ENCODE measurements at regions not wholly inside any gene's neighbourhood (a gene's known extent, or its start where the extent isn't known, plus 50 kb on each side); places are given as distances from the start of the nearest gene placed in this dataset.

GRCh38 chr12:74816398-74817175, 279.0 kb downstream of the ATXN7L3B start:
- DNase-seq (ENCODE audit: low spot score): no peak

- no peak for DNase-seq (ENCODE audit: low spot score)
These were observed 279.9 kb downstream of the ATXN7L3B start for GRCh38 chr12:74817499-74817898.

DNA sequence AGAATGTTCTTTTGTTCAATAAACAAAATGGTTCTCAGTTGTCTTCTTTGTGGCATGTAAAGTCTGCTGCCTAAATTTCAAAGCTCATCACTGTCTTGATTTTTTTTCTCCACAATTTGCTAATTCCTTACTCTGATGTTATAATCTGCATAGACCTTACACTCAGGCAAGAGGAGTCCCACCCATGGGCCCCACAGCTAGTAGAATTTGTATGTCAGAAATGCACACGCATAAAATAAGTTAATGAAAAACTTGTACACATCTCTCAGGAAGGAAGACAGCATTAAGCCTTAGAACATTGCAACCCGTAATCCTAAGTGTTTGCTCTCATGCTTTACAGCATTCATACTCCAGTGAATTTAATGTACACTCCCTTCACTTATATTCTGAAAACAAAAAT, 280.8 kb downstream of the ATXN7L3B start:
- DNase-seq (ENCODE audit: low spot score): no peak

DNA sequence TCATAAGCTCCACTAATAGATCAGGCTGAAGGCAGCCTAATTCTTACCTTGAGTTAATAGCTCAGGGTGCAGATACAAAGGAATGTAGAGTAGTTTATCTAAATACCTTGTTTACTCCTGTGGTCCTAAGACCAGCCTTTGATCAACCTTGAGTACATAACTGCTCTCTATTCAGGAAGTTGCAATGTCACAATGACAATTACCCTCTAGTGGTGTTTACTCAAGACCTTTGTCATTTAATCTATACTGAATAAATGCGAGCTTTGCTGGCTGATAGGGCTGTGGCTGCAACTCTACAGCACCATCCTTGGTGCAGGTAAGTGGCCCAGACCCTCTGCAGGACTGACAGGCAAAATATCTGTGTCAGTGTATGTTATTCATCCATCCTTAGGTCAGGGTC, 282.7 kb downstream of the ATXN7L3B start:
- DNase-seq (ENCODE audit: low spot score): no peak

GRCh38 chr12:74836567-74836966, 298.9 kb downstream of the ATXN7L3B start:
- DNase-seq (ENCODE audit: low spot score): no peak

GRCh38 chr12:74846116-74846515, 308.5 kb downstream of the ATXN7L3B start:
- DNase-seq (ENCODE audit: low spot score): no peak

DNA sequence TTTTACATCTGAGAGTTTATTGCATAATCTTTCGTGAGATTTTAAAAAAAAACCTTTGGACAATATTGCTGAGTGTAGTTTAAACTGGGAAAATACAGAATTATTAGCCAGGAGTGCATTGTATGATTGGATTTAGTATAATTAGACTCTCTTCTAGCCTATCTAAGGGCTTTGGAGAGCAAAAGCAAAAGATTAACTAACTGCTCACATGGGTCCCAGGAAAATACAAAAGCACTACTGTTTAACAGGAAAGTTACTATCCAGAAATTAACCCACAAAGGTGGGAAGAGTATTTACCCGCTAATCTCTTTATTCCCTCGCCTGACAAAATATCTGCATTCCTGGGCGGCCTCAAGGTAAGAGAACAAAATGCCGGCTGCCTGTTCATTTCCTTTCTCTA, 309.5 kb downstream of the ATXN7L3B start:
- DNase-seq (ENCODE audit: low spot score): no peak

- DNase-seq (ENCODE audit: low spot score): no peak
These were observed 310.4 kb downstream of the ATXN7L3B start for GRCh38 chr12:74848006-74848405.

DNA sequence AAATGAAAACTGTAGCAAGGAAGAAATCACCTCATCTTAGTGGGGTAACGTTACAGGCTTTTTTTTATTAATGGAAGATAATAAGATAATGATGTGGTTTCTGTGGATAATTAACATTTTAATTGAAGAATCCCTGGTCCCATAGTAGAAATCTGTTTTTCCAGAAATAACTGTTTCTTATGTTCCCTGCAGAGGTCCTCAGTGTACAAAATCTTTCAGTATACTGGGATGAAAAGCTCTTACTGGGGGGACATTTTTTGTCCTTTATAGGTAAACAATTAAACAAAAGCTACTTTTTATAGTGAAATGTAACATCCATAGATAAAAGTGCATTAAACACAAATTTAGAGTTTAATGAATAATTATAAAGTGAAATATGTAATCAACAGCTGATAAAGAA, 312.2 kb downstream of the ATXN7L3B start:
- no peak for DNase-seq (ENCODE audit: low spot score)

- DNase-seq (ENCODE audit: low spot score): no peak
These were observed 334.2 kb downstream of the ATXN7L3B start for GRCh38 chr12:74871817-74872216.

DNA sequence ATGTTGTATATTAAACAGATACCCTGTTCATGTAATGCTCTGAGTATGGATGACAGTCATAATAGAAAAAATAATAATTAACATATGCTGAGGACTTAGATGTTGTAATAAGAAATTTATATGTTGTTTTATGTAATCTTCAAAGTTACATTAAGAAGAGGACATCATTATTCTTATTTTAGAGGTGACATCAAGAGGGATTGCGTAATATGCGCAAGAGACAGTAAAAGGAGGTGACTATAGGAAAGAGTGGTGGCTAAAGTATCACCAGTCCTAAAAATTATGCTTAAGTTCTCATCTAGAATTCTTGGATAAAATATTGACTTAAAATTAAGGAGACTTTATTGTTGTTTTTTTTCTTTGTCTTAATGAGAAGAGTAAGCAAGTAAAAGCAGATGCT, 323.9 kb downstream of the KCNC2 start:
- DNase-seq (ENCODE audit: low spot score): no peak

DNA sequence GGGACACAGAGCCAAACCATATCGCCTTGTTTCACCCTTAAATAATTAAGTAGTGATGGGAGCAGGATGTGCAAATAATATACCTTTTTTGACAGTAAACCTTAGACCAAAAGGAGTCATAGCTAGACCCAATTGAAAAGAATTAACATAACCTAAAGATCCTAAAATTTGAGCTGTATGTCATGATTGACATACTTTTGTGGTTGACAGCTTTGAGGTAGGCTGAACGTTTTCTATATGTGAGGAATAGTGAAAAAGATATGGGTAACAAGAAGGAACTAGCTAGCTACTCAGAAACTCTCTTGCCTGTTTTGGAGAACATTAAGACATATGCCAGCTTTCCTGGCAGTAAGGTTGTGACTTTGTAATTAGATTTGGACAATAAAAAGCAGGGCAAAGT, 320.6 kb downstream of the KCNC2 start:
- DNase-seq (ENCODE audit: low spot score): no peak

- no peak for DNase-seq (ENCODE audit: low spot score)
These were observed 319.9 kb downstream of the KCNC2 start for GRCh38 chr12:74889563-74890236.

- peak; percentile 18 for DNase-seq (ENCODE audit: low spot score)
These were observed 319.4 kb downstream of the KCNC2 start for GRCh38 chr12:74890237-74890599.

- no peak for DNase-seq (ENCODE audit: low spot score)
These were observed 318.5 kb downstream of the KCNC2 start for GRCh38 chr12:74891083-74891668.

DNA sequence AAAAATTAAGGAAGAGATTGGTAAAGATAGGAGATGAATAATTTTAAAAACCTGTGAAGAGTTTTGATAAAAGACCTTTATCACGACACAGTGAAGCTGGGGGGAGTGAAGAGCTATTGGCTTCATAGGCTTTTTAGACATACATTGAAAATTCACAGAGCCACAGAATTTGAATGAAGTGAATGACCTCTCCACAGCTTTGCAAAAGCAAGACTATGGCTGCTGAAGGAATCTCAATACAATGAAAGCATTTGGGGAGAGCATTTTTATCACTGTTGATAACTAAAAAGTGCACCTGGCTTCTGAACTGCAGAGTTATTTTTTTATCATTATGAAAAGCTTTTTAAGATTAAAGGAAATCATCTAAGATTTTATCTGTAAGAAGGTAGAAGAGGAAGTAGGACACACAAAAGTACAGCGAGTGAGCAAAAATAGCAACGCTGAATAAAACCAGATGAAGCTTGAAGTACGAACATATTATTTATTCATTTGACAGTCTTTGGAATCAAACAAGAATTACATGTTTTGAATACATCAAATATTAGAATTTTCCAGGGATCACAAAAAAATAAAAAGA, 317.5 kb downstream of the KCNC2 start:
- no peak for DNase-seq (ENCODE audit: low spot score)

GRCh38 chr12:74896186-74896585, 313.5 kb downstream of the KCNC2 start:
- DNase-seq (ENCODE audit: low spot score): no peak

DNA sequence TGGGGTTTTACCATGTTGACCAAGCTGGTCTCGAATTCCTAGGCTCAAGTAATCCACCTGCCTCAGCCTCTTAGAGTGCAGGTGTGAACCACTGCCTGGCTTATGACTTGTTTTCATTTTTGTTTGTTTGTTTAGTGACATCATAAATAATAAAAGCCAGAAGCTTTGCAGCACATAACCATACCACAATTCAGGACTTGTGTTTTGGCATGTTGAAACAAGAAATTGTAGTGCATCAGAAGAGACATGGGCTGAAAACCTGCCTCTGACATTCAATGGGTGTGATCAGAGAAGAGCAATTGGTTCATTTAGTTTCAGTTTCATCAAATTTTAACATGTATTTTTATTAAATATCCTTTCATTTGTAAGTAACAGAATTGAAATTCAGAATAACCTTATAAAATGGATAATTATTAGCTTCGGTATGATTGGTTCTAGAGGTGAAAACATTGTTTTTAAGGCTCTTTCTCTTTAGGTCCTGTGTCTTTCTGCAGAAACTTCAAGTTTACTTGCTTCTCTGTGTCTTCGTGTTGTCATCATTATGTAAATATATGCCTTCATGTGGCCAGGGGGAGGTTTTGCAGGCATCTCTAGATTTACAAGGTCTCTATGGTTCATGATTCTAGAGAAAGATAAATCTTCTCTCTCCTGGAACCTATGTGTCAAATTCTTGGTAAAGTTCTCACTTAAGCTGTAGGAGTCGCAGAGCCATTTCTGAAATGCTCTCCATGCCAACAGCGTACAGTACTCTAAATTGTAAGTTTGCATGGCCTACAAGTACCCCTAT, 312.0 kb downstream of the KCNC2 start:
- DNase-seq (ENCODE audit: low spot score): no peak

- no peak for DNase-seq (ENCODE audit: low spot score)
These were observed 310.4 kb downstream of the KCNC2 start for GRCh38 chr12:74899031-74899829.

- peak; percentile 17 for DNase-seq (ENCODE audit: low spot score)
These were observed 309.4 kb downstream of the KCNC2 start for GRCh38 chr12:74900232-74900631.

- DNase-seq (ENCODE audit: low spot score): no peak
These were observed 306.1 kb downstream of the KCNC2 start for GRCh38 chr12:74903522-74903921.
